GM23338 (cell line): ENCODE measurements at regions not wholly inside any gene's neighbourhood (a gene's known extent, or its start where the extent isn't known, plus 50 kb on each side); places are given as distances from the start of the nearest gene placed in this dataset.

Experiments used
- CREB1 ChIP-seq: fragments of 250-450 bp; sonication (Bioruptor Pico); IDR thresholded peaks from 2 replicates; pipeline ENCODE4 v1.5.0; 2020; ENCODE audit warnings: low read depth, mild to moderate bottlenecking, moderate library complexity
- CTCF ChIP-seq, 2 experiments: fragments of 200-600 bp in 1 of 2; sonication (generic) in 1 of 2; conservative IDR thresholded peaks; 2 replicates each; pipeline versions ENCODE4 v1.5.1 to v1.6.1; 2016 to 2017; ENCODE audit warnings: antibody characterized with exemption in 2 of 2, low read depth in 2 of 2, mild to moderate bottlenecking in 2 of 2, moderate library complexity in 1 of 2
- ETS1 ChIP-seq: IDR thresholded peaks from 2 replicates; pipeline ENCODE4 v1.6.1; 2016; ENCODE audit warnings: antibody characterized with exemption
- EZH2 ChIP-seq: fragments of 200-600 bp; sonication (generic); IDR thresholded peaks from one replicate; pipeline ENCODE4 v1.8.0; 2017; ENCODE audit warnings: antibody characterized with exemption, mild to moderate bottlenecking, low read depth; ENCODE audit not compliant: unreplicated experiment
- EZH2phosphoT487 ChIP-seq: fragments of 200-600 bp; sonication (generic); IDR thresholded peaks from one replicate; pipeline ENCODE4 v1.8.1; 2018; ENCODE audit warnings: antibody characterized with exemption; ENCODE audit not compliant: unreplicated experiment
- JUNB ChIP-seq: IDR thresholded peaks from one replicate; pipeline ENCODE4 v1.6.1; 2016; ENCODE audit warnings: antibody characterized with exemption; ENCODE audit not compliant: unreplicated experiment
- NANOG ChIP-seq: IDR thresholded peaks from 2 replicates; pipeline ENCODE4 v1.6.1; 2016; ENCODE audit warnings: antibody characterized with exemption, borderline replicate concordance
- POLR2AphosphoS5 ChIP-seq: IDR thresholded peaks from 2 replicates; pipeline ENCODE4 v1.6.1; 2016; ENCODE audit warnings: antibody characterized with exemption, low read depth
- REST ChIP-seq: IDR thresholded peaks from one replicate; pipeline ENCODE4 v1.6.1; 2018; ENCODE audit warnings: antibody characterized with exemption; ENCODE audit not compliant: unreplicated experiment
- ZNF331 ChIP-seq: fragments of 250-450 bp; sonication (Bioruptor Pico); IDR thresholded peaks from 2 replicates; pipeline ENCODE4 v1.5.0; 2020; ENCODE audit warnings: low read depth, mild to moderate bottlenecking, moderate library complexity
- ZNF462 ChIP-seq: fragments of 250-450 bp; sonication (Bioruptor Pico); IDR thresholded peaks from 2 replicates; pipeline ENCODE4 v1.5.0; 2020; ENCODE audit warnings: mild to moderate bottlenecking, moderate library complexity

- no peak for TF ChIP-seq CTCF (conservative IDR thresholded peaks at IDR 0.05; ENCODE audit: low read depth in 2 of 2)
- TF ChIP-seq EZH2phosphoT487, result no peak
- TF ChIP-seq JUNB, result no peak
- TF ChIP-seq POLR2AphosphoS5, result no peak
- no peak for TF ChIP-seq REST
- no peak for TF ChIP-seq EZH2
- no peak for TF ChIP-seq NANOG
- TF ChIP-seq ETS1, result no peak
- TF ChIP-seq CREB1, result no peak
- no peak for TF ChIP-seq ZNF331 (CRISPR knock-in tag)
- TF ChIP-seq ZNF462 (CRISPR knock-in tag), result no peak
These were observed 60.2 kb downstream of the ZIC5 start for GRCh38 chr13:99911069-99911964.
